Smooth muscle cell (in vitro differentiated cells): ENCODE measurements at regions not wholly inside any gene's neighbourhood (a gene's known extent, or its start where the extent isn't known, plus 50 kb on each side); places are given as distances from the start of the nearest gene placed in this dataset.
"Not testable (repeated sequence)": the region's sequence is repeated elsewhere in the genome, so short reads cannot be mapped to it uniquely, and the experiment has no call there.

Experiments
- DNase-seq: peaks from one replicate; lab custom pipeline; 2025; ENCODE audit not compliant: unreplicated experiment; lab: John Stamatoyannopoulos, UW
- H2AFZ ChIP-seq: fragments of 200-600 bp; sonication (generic); 2 replicates; pipeline ENCODE4 v1.6.0; 2016; ENCODE audit warnings: antibody characterized with exemption, low read depth, mild to moderate bottlenecking
- H3F3A ChIP-seq: fragments of 200-600 bp; sonication (generic); 2 replicates; pipeline ENCODE4 v1.6.0; 2017; ENCODE audit warnings: antibody characterized with exemption, low read depth
- H3K27ac ChIP-seq: fragments of 200-600 bp; sonication (generic); 2 replicates; pipeline ENCODE4 v1.5.1; 2016; ENCODE audit warnings: low read depth, mild to moderate bottlenecking
- H3K27me3 ChIP-seq: fragments of 200-600 bp; sonication (generic); 2 replicates; pipeline ENCODE4 v1.6.1; 2016; ENCODE audit warnings: low read depth, mild to moderate bottlenecking
- H3K36me3 ChIP-seq: fragments of 200-600 bp; sonication (generic); 2 replicates; pipeline ENCODE4 v1.5.1; 2016; ENCODE audit warnings: low read depth
- H3K4me1 ChIP-seq: fragments of 200-600 bp; sonication (generic); 2 replicates; pipeline ENCODE4 v1.5.1; 2016; ENCODE audit warnings: low read depth
- H3K4me2 ChIP-seq: fragments of 200-600 bp; sonication (generic); 2 replicates; pipeline ENCODE4 v1.6.0; 2016; ENCODE audit warnings: mild to moderate bottlenecking
- H3K4me3 ChIP-seq: fragments of 200-600 bp; sonication (generic); 2 replicates; pipeline ENCODE4 v1.5.1; 2016; ENCODE audit warnings: mild to moderate bottlenecking
- H3K79me2 ChIP-seq: fragments of 200-600 bp; sonication (generic); 2 replicates; pipeline ENCODE4 v1.6.0; 2016; ENCODE audit warnings: low read depth, mild to moderate bottlenecking
- H3K9ac ChIP-seq: fragments of 200-600 bp; sonication (generic); 2 replicates; pipeline ENCODE4 v1.6.0; 2016; ENCODE audit warnings: low read depth
- H3K9me3 ChIP-seq: fragments of 200-600 bp; sonication (generic); replicated peaks from 2 replicates; pipeline ENCODE4 v1.5.1; 2016; ENCODE audit warnings: low read depth
- H4K20me1 ChIP-seq: fragments of 200-600 bp; sonication (generic); 2 replicates; pipeline ENCODE4 v1.6.0; 2016; ENCODE audit warnings: low read depth
- WGBS: methylation state at CpG from one replicate; pipeline ENCODE4 v1.1.7; 2016; ENCODE audit warnings: low lambda C conversion rate; 5-methylcytosine and 5-hydroxymethylcytosine counted together

DNA sequence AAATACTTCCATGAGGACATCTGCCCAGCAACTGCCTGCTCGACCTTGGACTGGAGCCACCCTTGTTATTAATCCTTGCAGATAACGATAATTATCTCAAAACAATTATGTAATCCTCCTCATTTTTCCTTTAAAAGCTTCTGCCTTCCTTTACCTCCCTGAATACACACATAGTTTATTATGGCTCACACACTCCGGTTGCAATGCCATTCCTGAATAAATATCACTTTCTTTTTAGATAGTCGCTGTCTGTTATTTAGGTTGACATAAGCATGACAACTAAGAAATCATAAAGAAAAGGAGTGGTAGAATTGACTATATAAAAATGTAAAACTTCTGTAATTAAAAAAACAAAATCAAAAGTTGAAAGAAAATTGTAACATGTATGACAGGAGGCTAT lies 64.8 kb downstream of the B4GALT7 start:
- H3K4me3 ChIP-seq, H3K4me2 ChIP-seq, H3F3A ChIP-seq, H4K20me1 ChIP-seq, H2AFZ ChIP-seq, H3K79me2 ChIP-seq, H3K4me1 ChIP-seq, DNase-seq, H3K27ac ChIP-seq, H3K36me3 ChIP-seq, H3K9me3 ChIP-seq, H3K9ac ChIP-seq, H3K27me3 ChIP-seq: not testable (repeated sequence)
- 89% methylated on average over 4 of the region's 4 CpGs for WGBS

DNA sequence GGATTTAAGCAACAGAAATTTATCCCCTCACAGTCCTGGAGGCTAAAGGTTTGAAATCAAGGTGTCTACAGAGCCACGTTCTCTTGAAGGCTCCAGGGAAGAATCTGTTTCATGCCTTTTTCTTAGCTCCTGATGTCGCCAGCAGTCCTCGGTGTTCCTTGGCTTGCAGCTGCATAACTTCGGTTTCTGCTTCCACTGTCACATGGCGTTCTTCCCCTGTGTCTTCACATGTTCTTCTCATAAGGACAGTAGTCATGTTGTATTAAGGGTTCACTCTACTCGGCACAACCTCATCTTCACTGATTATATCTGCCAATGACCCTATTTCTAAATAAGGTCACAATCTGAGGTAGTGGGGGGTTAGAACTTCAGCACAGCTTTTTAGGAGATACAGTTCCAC lies 65.2 kb downstream of the B4GALT7 start:
- not testable (repeated sequence) for H4K20me1 ChIP-seq, H3F3A ChIP-seq, H3K79me2 ChIP-seq, H3K9ac ChIP-seq, H3K4me1 ChIP-seq, DNase-seq, H3K27ac ChIP-seq, H3K9me3 ChIP-seq, H3K4me3 ChIP-seq, H2AFZ ChIP-seq, H3K27me3 ChIP-seq, H3K36me3 ChIP-seq, H3K4me2 ChIP-seq
- WGBS = 65% methylated on average over 2 of the region's 6 CpGs

DNA sequence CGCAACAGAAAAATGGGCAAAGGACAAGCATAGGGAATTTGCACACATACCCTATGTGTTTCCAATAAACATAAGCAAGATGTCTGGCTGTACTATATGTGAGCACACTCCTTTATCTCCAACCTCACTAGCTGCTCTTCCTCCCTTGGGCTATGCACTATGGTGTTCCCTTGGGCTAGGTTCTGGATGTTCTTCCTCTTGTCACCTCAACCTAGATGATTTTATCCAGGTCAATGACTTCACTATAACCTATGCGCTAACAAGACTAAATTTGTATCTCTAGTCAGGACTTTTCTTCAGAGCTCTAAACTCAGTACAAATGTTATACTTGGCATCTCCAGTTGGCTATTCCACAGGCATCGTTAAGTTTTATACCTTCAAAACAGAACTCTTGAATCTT lies 66.0 kb downstream of the B4GALT7 start:
- H3K4me2 ChIP-seq, H3K9me3 ChIP-seq, H3F3A ChIP-seq, H3K79me2 ChIP-seq, H3K4me3 ChIP-seq, H2AFZ ChIP-seq, H3K27ac ChIP-seq, H4K20me1 ChIP-seq, H3K36me3 ChIP-seq, H3K27me3 ChIP-seq, DNase-seq, H3K9ac ChIP-seq, H3K4me1 ChIP-seq: not testable (repeated sequence)
- 97% methylated on average over 2 of the region's 3 CpGs for WGBS

DNA sequence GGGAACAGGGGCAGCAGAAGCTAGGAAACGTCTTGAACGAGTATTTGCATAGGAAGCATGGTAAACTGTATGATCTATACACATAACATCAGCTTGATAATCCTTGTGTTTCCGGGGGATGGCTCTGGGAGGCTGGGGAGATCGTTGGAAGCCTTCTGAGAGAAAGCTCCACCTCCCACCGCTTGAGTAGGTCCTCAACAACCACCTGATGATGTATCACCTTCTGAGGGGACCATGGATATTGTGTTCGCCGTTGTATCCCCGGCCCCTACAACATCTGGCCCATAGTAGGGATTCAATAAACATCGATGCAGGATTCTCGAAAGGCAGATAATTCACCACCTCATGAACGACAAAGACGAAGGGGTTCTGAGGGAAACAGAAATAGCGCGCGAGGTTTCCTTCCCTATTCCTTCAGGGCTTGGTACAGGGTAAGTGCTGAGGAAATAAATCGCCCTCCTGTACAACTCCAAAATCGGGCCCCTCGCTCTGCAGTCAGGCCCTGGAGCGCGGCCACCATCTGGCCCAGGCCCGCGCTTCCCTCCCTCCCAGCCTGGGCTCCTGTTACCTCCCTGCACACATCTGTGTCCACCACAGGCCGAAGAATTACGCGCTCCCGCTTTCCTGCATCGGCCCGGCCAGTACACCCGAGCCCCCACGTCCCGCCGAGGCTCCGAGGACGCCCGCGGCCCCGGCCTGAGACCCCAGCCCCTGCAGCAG lies 71.3 kb downstream of the B4GALT7 start:
- H3F3A ChIP-seq, H4K20me1 ChIP-seq, H3K36me3 ChIP-seq, H3K79me2 ChIP-seq, H3K4me1 ChIP-seq, H3K9me3 ChIP-seq, H3K27ac ChIP-seq, H2AFZ ChIP-seq, DNase-seq, H3K9ac ChIP-seq, H3K27me3 ChIP-seq: not testable (repeated sequence)
- WGBS = 44% methylated on average over 11 of the region's 37 CpGs
- Histone ChIP-seq H3K4me2 (peak overlapping the region; percentile 76), H3K4me3 (peak overlapping the region; percentile 36)

DNA sequence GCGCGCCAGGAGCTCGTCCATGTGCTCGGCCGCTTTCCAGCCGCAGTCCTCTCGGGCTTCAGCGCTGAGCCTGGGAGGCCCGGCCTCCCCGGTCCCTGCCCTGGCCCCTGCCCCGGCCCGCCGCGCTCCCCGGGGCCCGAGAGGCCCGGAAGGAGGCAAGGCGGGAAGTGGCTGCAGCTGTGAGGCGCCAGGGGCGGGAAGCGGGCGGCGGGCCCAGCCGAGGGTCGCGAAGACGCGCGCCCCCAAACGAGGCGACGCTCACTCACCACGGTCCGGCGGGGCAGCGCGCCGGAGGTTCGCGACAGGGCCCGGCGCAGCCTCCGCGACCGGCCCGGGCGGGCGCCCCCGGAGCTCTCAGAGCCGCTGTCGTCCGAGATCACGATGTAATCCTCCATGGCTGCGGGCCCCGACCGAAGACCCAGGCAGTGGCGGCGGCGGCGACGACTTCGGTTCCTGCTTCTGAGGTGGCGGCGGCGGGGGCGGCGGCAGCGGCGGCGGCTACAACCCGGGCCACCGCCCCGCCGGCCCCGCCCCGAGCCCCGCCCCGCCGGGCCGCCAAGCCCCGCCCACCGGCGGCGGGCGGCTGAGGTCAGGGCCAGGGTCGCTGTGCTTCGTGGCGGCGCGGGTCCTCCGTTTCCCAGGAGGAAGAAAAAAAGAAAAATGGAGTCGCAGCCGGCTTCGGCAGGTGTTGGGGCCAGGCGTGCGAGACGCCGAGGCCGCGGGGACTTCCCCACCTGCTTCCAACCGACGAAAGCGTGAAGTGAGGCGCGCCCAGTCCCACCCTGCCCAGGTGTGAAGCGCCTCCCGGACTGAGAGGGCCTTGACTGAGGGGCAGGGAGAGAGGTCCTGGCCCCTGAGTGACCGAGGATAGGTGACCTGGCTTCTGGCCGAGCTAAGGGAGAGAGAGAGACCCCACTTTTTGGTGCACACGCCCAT lies 72.1 kb downstream of the B4GALT7 start:
- not testable (repeated sequence) for H3K79me2 ChIP-seq, H3K27me3 ChIP-seq, H3K27ac ChIP-seq, H2AFZ ChIP-seq, H3F3A ChIP-seq, H3K36me3 ChIP-seq, H3K9me3 ChIP-seq, H4K20me1 ChIP-seq, H3K9ac ChIP-seq, DNase-seq, H3K4me1 ChIP-seq
- WGBS = under 1% methylated on average over 36 of the region's 110 CpGs
- H3K4me3 ChIP-seq = peak overlapping the region; percentile 58
- peak overlapping the region; percentile 79 for H3K4me2 ChIP-seq
